HCT116 (cell line): ENCODE measurements at regions not wholly inside any gene's neighbourhood (a gene's known extent, or its start where the extent isn't known, plus 50 kb on each side); places are given as distances from the start of the nearest gene placed in this dataset.
"Not testable (repeated sequence)": the region's sequence is repeated elsewhere in the genome, so short reads cannot be mapped to it uniquely, and the experiment has no call there.

ENCODE experiments used
- ATAC-seq: fragments of 200-7000 bp; cut with Tn5 transposase; 2 replicates; pipeline ENCODE4 v1.9.1; 2020; ENCODE audit warnings: mild to moderate bottlenecking, moderate library complexity
- BruUV-seq: library from RNA; stranded (reverse); fragments of 400-500 nt; replicated peaks from 2 replicates; lab custom pipeline; 2021; lab: Mats Ljungman, UMichigan
- CTCF ChIA-PET: fragments of 300-600 bp; sonication (Branson Sonifier 250); formaldehyde crosslinking; loops from one replicate; lab custom pipeline; 2021; ENCODE audit warnings: antibody characterized with exemption; lab: Charles Lee
- POLR2A ChIA-PET: fragments of 300-600, 350-600 bp; sonication (Branson Sonifier 250); formaldehyde crosslinking; loops from one replicate; lab custom pipeline; 2021; ENCODE audit warnings: antibody characterized with exemption; lab: Charles Lee
- RAD21 ChIA-PET, 2 experiments: fragments of 300-600 bp; sonication (Branson Sonifier 250); formaldehyde crosslinking; loops; one replicate each; lab custom pipeline; 2023; ENCODE audit warnings: low total read pairs in 2 of 2; ENCODE audit not compliant: uncharacterized antibody in 2 of 2, unreplicated experiment in 2 of 2, low non-redundant PET in 1 of 2; lab: Charles Lee
- DNase-seq: peaks from one replicate; pipeline ENCODE4 v3.0.0-alpha.2; 2010; ENCODE audit warnings: low read depth, low spot score
- H2AFZ ChIP-seq: fragments of 200-600 bp; shearing (Covaris generic), sonication (generic); 2 replicates; pipeline ENCODE4 v1.6.1; 2017; ENCODE audit warnings: low read depth, mixed run types, mixed read lengths, antibody characterized with exemption, low read length; ENCODE audit not compliant: poor library complexity, severe bottlenecking
- H3K27ac ChIP-seq: 2 replicates; pipeline ENCODE4 v1.5.1; 2012; ENCODE audit warnings: low read depth, low read length
- H3K27me3 ChIP-seq: fragments of 200-600 bp; sonication (generic); 2 replicates; pipeline ENCODE4 v1.6.1; 2016; ENCODE audit warnings: mixed run types, low read length, mixed read lengths; ENCODE audit not compliant: insufficient read depth
- H3K36me3 ChIP-seq, 2 experiments: fragments of 200-500 bp in 1 of 2; fragments of 200-600 bp in 1 of 2; sonication (Bioruptor generic) in 1 of 2; sonication (generic) in 1 of 2; 2 replicates each; pipeline versions ENCODE4 v1.5.1 to v1.6.1; 2014 to 2016; ENCODE audit warnings: low read length in 2 of 2, inconsistent platforms in 1 of 2, mixed read lengths in 1 of 2, mixed run types in 1 of 2; ENCODE audit not compliant: insufficient read depth in 2 of 2, control insufficient read depth in 1 of 2
- H3K4me1 ChIP-seq, 2 experiments: fragments of 200-600 bp in 1 of 2; sonication (generic) in 1 of 2; 2 replicates each; pipeline versions ENCODE4 v1.5.1 to v1.6.1; 2012 to 2017; ENCODE audit warnings: low read length in 2 of 2, inconsistent platforms in 1 of 2, mild to moderate bottlenecking in 1 of 2, mixed read lengths in 1 of 2, mixed run types in 1 of 2, moderate library complexity in 1 of 2; ENCODE audit not compliant: insufficient read depth in 2 of 2, control insufficient read depth in 1 of 2
- H3K4me2 ChIP-seq: fragments of 200-600 bp; sonication (generic); 2 replicates; pipeline ENCODE4 v1.6.1; 2017; ENCODE audit warnings: mixed run types, low read length, mixed read lengths
- H3K4me3 ChIP-seq, 2 experiments: fragments of 200-600 bp in 1 of 2; sonication (generic) in 1 of 2; replicated peaks in 1 of 2; 2 replicates each; pipeline ENCODE4 v1.5.1; 2011 to 2016; ENCODE audit warnings: low read length in 2 of 2, control low read depth in 1 of 2, low read depth in 1 of 2, mild to moderate bottlenecking in 1 of 2, mixed read lengths in 1 of 2, mixed run types in 1 of 2
- H3K79me2 ChIP-seq: fragments of 200-600 bp; sonication (generic); 2 replicates; pipeline ENCODE4 v1.6.1; 2017; ENCODE audit warnings: mild to moderate bottlenecking, mixed run types, low read length, moderate library complexity, mixed read lengths; ENCODE audit not compliant: insufficient read depth
- H3K9ac ChIP-seq: fragments of 200-600 bp; sonication (generic); 2 replicates; pipeline ENCODE4 v1.6.1; 2016; ENCODE audit warnings: low read length, mixed read lengths
- H3K9me2 ChIP-seq: fragments of 200-600 bp; sonication (generic), shearing (Covaris generic); 2 replicates; pipeline ENCODE4 v1.6.1; 2017; ENCODE audit warnings: mixed run types, mild to moderate bottlenecking, moderate library complexity; ENCODE audit not compliant: insufficient read depth
- H3K9me3 ChIP-seq, 2 experiments: fragments of 200-500 bp in 1 of 2; fragments of 200-600 bp in 1 of 2; sonication (Bioruptor generic) in 1 of 2; sonication (generic) in 1 of 2; 2 replicates each; pipeline ENCODE4 v1.6.1; 2014 to 2017; ENCODE audit warnings: low read length in 2 of 2, mixed read lengths in 2 of 2, inconsistent platforms in 1 of 2, low read depth in 1 of 2, mild to moderate bottlenecking in 1 of 2, mixed run types in 1 of 2, moderate library complexity in 1 of 2; ENCODE audit not compliant: control insufficient read depth in 1 of 2, insufficient read depth in 1 of 2
- H4K20me1 ChIP-seq: fragments of 200-600 bp; sonication (generic), shearing (Covaris generic); 2 replicates; pipeline ENCODE4 v1.6.1; 2017; ENCODE audit warnings: mixed run types, mild to moderate bottlenecking, moderate library complexity; ENCODE audit not compliant: insufficient read depth
- CBX3 ChIP-seq: IDR thresholded peaks from 2 replicates; pipeline ENCODE4 v1.6.1; 2012; ENCODE audit warnings: low read depth
- CEBPB ChIP-seq: IDR thresholded peaks from 2 replicates; pipeline ENCODE4 v1.6.1; 2012; ENCODE audit warnings: low read depth
- ELF1 ChIP-seq: IDR thresholded peaks from 2 replicates; pipeline ENCODE4 v1.6.1; 2012; ENCODE audit warnings: low read depth, borderline replicate concordance
- EZH2 ChIP-seq: fragments of 200-600 bp; sonication (generic); IDR thresholded peaks from 2 replicates; pipeline ENCODE4 v1.6.1; 2017; ENCODE audit warnings: antibody characterized with exemption, mixed run types
- SRF ChIP-seq: IDR thresholded peaks from 2 replicates; pipeline ENCODE4 v1.6.1; 2012; ENCODE audit warnings: low read depth
- TCF7L2 ChIP-seq: IDR thresholded peaks from 2 replicates; pipeline ENCODE4 v1.7.0; 2011; ENCODE audit warnings: borderline replicate concordance, inconsistent platforms; ENCODE audit not compliant: insufficient read depth, insufficient read length; ENCODE audit errors: extremely low read depth
- ZFX ChIP-seq: fragments of 450-650 bp; IDR thresholded peaks from 2 replicates; pipeline ENCODE4 v1.6.1; 2017
- intact Hi-C: fragments of 100-400 bp; cut with micrococcal nuclease; formaldehyde crosslinking; loops from 2 replicates; pipeline ENCODE4 v1.10.0; 2022

DNA sequence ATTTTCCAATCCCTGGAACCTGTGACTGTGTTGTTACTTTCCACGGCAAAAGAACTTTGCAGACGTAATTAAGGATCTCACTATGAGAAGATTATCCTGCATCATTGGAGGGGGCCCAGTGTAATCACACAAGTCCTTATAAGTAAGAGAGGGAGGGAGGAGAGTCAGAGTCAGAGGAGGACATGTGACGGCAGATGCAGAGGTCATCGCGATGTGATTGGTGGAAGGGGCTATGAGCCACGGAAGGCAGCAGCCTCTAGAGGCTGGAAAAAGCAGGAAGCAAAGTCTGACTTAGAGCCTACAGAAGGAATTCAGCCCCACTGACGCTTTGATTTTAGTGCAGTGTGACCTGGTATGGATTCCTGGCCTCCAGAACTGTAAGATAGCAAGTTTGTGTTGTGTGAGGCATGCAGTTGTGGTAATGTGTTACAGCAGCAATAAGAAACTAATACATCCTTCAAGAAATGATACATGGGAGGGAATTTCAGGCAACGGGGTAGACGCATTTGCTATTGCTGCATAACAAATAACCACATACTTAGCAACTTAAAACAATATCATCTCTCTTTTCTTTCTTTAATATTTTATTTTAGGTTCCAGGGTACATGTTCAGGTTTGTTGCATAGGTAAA is 112.7 kb upstream of the SERPINE2 start (continued):
- TF ChIP-seq ZFX (no peak), SRF (no peak), CEBPB (no peak), ELF1 (no peak), EZH2 (no peak), CBX3 (no peak)

DNA sequence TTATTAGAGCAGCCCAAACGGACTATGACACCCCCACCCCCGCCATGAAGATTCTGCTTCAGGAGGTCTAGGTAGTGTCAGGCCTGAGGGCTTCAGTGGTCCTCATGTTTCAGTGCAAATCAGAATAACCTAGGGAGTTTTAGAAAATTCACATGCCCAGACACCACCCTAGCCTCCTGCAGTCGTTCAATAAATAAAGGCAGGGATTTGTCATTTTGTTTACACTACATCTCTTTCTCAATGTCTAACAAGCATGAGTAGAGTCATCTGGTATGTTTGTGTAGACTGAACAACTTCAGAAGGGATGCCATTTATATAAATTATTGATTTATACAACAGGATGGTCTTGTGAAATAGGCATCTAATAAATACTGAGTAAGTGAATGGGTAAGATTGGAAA is 112.1 kb upstream of the SERPINE2 start:
- Histone ChIP-seq H3K9me3 (no peaks in the 10 kb centered on the region), H3K36me3 (no peaks in the 10 kb centered on the region), H3K4me3 (no peak overlapping the region), H3K27ac (no peak overlapping the region), H4K20me1 (no peaks in the 10 kb centered on the region), H3K27me3 (no peaks in the 10 kb centered on the region), H2AFZ (no peak overlapping the region), H3K9ac (no peak overlapping the region), H3K4me1 (peaks cover 9 to 20% of the 10 kb centered on the region in 2 experiments), H3K79me2 (no peaks in the 10 kb centered on the region), H3K4me2 (no peak overlapping the region), H3K9me2 (no peaks in the 10 kb centered on the region; the same call in 1 of the 2 replicates)
- ChIA-PET RAD21 (no interaction called here), POLR2A (no interaction called here), CTCF (no interaction called here)
- no TSS peak for BruUV-seq
- ATAC-seq: no peak
- DNase-seq: no peak
- TF ChIP-seq CEBPB (0 out of 2 replicates have a peak, but pooled peaks have one; percentile 32), TCF7L2 (no peak)
- intact Hi-C loops: no loop called here

DNA sequence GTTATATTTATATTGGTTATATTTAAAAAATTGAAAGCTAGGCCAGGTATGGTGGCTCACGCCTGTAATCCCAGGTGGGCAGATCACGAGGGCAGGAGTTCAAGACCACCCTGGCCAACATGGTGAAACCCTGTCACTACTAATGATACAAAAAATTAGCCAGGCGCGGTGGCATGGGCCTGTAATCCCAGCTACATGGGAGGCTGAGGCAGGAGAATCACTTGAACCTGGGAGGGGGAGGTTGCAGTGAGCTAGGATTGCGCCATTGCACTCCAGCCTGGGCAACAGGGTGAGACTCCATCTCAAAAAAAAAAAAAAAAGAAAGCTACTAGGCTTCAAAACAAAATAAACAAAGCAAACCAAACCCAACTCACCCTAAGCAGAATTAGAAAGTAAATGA is 109.0 kb upstream of the SERPINE2 start:
- H4K20me1 ChIP-seq, H3K27ac ChIP-seq, CTCF ChIA-PET, H3K79me2 ChIP-seq, H3K36me3 ChIP-seq, H3K4me3 ChIP-seq, H3K9ac ChIP-seq, DNase-seq, H3K9me3 ChIP-seq, RAD21 ChIA-PET, ATAC-seq, BruUV-seq, H3K27me3 ChIP-seq, H3K9me2 ChIP-seq, H3K4me2 ChIP-seq: not testable (repeated sequence)
- peak overlapping the region; percentile 71 for H2AFZ ChIP-seq
- POLR2A ChIA-PET: interaction anchor here (0.6 to 1.9 kb wide), 2 partner anchors 62 to 154 kb away, joined by 3 to 10 read pairs; no protein-coding TSS in a partner anchor
- H3K4me1 ChIP-seq: peaks cover 19 to 45% of the 10 kb centered on the region in 2 experiments
- intact Hi-C loops: loop anchor here (5.0 to 10.0 kb wide), 3 partner anchors 61 to 153 kb away; partner anchors contain the start of gene SERPINE2
